HL-60 (cell line): ENCODE measurements at regions not wholly inside any gene's neighbourhood (a gene's known extent, or its start where the extent isn't known, plus 50 kb on each side); places are given as distances from the start of the nearest gene placed in this dataset.

Source experiments
- DNase-seq, 2 experiments: peaks; one replicate each; pipeline ENCODE4 v3.0.0-alpha.2; 2010 to 2020; ENCODE audit warnings: low read depth in 1 of 2, low spot score in 1 of 2
- H3K27ac ChIP-seq: fragments of 250-450 bp; sonication (Bioruptor Pico); replicated peaks from 2 replicates; pipeline ENCODE4 v1.5.1; 2020; ENCODE audit warnings: mild to moderate bottlenecking, moderate library complexity
- H3K27me3 ChIP-seq: fragments of 250-450 bp; sonication (Bioruptor Pico); 2 replicates; pipeline ENCODE4 v1.5.1; 2021; ENCODE audit warnings: mild to moderate bottlenecking, moderate library complexity; ENCODE audit not compliant: insufficient read depth, poor library complexity, severe bottlenecking
- H3K4me3 ChIP-seq: replicated peaks from 2 replicates; pipeline ENCODE4 v1.5.1; 2011; ENCODE audit warnings: mild to moderate bottlenecking, control low read depth, low read length; ENCODE audit not compliant: insufficient read depth
- GABPA ChIP-seq: IDR thresholded peaks from 2 replicates; pipeline ENCODE4 v1.6.1; 2012; ENCODE audit warnings: low read depth
- POLR2AphosphoS5 ChIP-seq: IDR thresholded peaks from 2 replicates; pipeline ENCODE4 v1.6.1; 2012; ENCODE audit warnings: low read depth
- SPI1 ChIP-seq: IDR thresholded peaks from 2 replicates; pipeline ENCODE4 v1.6.1; 2012; ENCODE audit warnings: low read depth, mild to moderate bottlenecking, borderline replicate concordance
- TF ChIP-seq, protein P1 (sequence below): IDR thresholded peaks from one replicate; pipeline ENCODE4 v1.5.1; 2011; ENCODE audit warnings: low read length, control low read depth, inconsistent platforms; ENCODE audit not compliant: insufficient read depth
- TF ChIP-seq, protein P2 (sequence below): IDR thresholded peaks from 2 replicates; pipeline ENCODE4 v1.6.1; 2012; ENCODE audit warnings: low read depth; ENCODE audit not compliant: insufficient replicate concordance

DNA sequence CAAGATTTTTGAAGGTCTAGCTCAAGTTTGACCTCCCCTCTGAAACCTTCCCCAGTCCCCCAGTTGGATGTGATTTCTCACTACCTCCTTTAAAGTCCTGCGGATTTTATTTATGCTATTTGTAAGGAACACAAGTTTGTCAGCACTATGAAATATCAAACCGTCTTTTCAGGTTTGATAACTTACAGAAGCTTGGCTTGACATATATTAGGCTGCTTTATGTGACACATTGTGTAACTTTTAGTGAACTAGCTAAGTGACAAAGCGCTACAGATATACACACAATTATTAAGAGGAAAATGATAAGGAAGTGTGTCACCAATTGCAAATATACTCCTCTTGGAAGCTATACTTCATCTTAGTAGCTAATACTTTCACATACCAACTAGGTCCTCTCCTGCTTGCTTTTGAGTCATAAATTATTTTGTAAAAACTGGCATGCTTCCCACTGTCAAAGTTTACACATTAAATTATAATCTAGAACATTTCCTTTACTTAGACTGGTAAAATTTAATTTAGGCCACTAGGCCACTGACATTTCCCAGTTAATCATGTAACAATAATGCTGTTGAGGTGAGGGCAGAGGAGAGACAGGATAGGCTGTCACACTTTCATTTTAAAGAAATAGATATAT is 149.5 kb downstream of the TMTC3 start:
- Histone ChIP-seq H3K4me3 (no peak overlapping the region), H3K27ac (no peak overlapping the region), H3K27me3 (no peaks in the 10 kb centered on the region)
- no peak for DNase-seq
- TF ChIP-seq, protein P1, sequence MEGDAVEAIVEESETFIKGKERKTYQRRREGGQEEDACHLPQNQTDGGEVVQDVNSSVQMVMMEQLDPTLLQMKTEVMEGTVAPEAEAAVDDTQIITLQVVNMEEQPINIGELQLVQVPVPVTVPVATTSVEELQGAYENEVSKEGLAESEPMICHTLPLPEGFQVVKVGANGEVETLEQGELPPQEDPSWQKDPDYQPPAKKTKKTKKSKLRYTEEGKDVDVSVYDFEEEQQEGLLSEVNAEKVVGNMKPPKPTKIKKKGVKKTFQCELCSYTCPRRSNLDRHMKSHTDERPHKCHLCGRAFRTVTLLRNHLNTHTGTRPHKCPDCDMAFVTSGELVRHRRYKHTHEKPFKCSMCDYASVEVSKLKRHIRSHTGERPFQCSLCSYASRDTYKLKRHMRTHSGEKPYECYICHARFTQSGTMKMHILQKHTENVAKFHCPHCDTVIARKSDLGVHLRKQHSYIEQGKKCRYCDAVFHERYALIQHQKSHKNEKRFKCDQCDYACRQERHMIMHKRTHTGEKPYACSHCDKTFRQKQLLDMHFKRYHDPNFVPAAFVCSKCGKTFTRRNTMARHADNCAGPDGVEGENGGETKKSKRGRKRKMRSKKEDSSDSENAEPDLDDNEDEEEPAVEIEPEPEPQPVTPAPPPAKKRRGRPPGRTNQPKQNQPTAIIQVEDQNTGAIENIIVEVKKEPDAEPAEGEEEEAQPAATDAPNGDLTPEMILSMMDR = no peak
- no peak for TF ChIP-seq SPI1
- no peak for TF ChIP-seq POLR2AphosphoS5

DNA sequence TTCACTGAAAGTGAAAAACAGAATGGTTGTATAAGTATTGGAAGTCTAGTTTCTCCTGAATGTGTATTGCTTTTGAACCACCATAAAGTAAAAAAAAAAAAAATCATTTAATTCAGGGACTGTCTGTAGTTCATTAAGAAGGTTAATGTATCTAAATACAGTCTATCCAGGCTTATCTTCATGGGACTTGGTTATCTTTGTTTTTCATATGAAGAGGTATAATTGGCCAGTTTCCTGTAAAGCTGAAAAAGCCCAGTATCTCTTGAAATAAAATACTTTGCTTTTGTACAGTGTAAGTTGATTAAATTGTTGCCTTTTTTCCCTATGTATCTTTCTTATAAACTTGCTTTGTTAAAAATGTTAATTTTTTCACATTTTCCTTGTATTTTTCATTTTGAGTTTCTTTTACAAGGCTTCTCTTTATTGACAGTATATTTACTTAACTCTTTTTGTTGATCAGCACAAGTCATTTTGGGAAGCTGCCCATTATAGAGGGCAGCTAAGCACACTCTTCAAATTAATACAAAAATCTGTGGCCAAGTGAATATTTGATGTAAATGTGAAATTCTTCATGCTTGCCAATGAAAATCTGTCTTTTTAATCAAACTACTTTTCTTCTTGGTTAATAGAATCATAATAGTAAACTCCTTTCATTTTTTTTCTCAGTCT is 156.0 kb downstream of the TMTC3 start:
- H3K4me3 ChIP-seq = no peak overlapping the region
- no peak for DNase-seq

DNA sequence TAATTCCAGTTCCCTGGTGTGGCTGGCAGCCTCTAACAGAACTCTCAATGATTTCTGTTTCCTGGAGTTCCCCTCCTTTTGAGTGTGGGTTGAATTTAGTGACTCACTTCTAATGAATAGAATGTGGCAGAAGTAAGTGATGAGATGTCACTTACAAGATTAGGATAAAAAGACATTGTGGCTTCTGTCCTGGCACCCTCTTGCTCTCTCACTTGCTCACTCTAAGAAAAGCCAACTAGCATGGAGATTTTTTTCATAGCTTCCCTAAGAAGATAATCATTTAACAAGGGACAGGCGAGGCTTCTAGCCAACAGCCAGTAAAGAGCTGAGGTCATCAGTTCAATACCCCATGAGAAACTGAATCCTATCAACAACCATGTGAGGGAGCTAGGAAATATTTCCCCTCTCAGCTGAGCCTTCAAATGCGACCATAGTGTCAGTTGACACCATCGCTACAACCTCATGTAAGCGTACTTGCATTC is 156.7 kb downstream of the TMTC3 start:
- Histone ChIP-seq H3K27ac (no peak overlapping the region), H3K27me3 (no peaks in the 10 kb centered on the region), H3K4me3 (no peak overlapping the region)
- no peak for TF ChIP-seq POLR2AphosphoS5
- no peak for DNase-seq

More for the DNA sequence above, 156.0 kb downstream of the TMTC3 start:
- TF ChIP-seq SPI1 (no peak), POLR2AphosphoS5 (no peak), GABPA (no peak)
- TF ChIP-seq, protein P1 = no peak
- TF ChIP-seq, protein P2, sequence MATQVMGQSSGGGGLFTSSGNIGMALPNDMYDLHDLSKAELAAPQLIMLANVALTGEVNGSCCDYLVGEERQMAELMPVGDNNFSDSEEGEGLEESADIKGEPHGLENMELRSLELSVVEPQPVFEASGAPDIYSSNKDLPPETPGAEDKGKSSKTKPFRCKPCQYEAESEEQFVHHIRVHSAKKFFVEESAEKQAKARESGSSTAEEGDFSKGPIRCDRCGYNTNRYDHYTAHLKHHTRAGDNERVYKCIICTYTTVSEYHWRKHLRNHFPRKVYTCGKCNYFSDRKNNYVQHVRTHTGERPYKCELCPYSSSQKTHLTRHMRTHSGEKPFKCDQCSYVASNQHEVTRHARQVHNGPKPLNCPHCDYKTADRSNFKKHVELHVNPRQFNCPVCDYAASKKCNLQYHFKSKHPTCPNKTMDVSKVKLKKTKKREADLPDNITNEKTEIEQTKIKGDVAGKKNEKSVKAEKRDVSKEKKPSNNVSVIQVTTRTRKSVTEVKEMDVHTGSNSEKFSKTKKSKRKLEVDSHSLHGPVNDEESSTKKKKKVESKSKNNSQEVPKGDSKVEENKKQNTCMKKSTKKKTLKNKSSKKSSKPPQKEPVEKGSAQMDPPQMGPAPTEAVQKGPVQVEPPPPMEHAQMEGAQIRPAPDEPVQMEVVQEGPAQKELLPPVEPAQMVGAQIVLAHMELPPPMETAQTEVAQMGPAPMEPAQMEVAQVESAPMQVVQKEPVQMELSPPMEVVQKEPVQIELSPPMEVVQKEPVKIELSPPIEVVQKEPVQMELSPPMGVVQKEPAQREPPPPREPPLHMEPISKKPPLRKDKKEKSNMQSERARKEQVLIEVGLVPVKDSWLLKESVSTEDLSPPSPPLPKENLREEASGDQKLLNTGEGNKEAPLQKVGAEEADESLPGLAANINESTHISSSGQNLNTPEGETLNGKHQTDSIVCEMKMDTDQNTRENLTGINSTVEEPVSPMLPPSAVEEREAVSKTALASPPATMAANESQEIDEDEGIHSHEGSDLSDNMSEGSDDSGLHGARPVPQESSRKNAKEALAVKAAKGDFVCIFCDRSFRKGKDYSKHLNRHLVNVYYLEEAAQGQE = no peak
- no peaks in the 10 kb centered on the region for H3K27me3 ChIP-seq
- no peak overlapping the region for H3K27ac ChIP-seq

DNA sequence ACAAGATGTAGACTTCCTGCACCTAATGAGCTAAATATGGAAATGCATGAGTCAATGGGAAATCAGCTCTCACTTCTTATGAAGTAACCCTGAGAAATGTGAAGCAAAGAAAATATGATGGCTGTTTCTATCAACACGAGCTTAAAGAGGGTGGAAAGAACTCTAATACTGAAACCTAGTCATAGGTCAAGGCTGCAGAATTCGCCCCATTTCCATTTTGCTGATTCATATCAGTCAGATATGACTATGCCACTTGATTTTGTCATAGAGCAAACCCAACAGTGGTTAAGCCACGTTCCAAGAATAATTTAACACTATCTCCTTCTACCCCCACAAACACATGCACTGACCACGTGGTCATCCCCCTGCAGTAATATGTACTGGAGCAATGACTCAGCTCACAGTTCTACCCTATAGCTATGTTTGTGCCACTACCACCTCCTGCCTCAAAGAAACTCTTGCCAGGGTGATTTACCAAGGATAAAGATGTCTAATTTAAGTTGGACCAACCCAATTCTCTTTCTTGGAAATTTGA is 157.5 kb downstream of the TMTC3 start:
- no peak for DNase-seq
- no peak for TF ChIP-seq POLR2AphosphoS5
- TF ChIP-seq, protein P1 = no peak
- TF ChIP-seq, protein P2 = no peak
- TF ChIP-seq SPI1 = no peak
- TF ChIP-seq GABPA = no peak
- Histone ChIP-seq H3K27ac (no peak overlapping the region), H3K4me3 (no peak overlapping the region), H3K27me3 (no peaks in the 10 kb centered on the region)
